Liver (tissue), 8 donors: ENCODE measurements at regions not wholly inside any gene's neighbourhood (a gene's known extent, or its start where the extent isn't known, plus 50 kb on each side); places are given as distances from the start of the nearest gene placed in this dataset.

Experiments
- DNase-seq: peaks from one replicate; pipeline ENCODE4 v3.0.0-alpha.2; 2017; ENCODE audit warnings: low spot score
- H3K27ac ChIP-seq, 2 donors: one replicate each; pipeline ENCODE4 v1.7.0; 2013; ENCODE audit warnings: inconsistent platforms in 2 of 2, low read length in 2 of 2, control low read depth in 1 of 2, low read depth in 1 of 2, mild to moderate bottlenecking in 1 of 2
- H3K27me3 ChIP-seq, 4 donors: one replicate each; pipeline versions ENCODE4 v1.6.1 to v1.7.0; 2013; ENCODE audit warnings: low read length in 3 of 4, inconsistent platforms in 1 of 4, mild to moderate bottlenecking in 1 of 4, moderate library complexity in 1 of 4; ENCODE audit not compliant: control insufficient read depth in 4 of 4, insufficient read depth in 4 of 4
- H3K36me3 ChIP-seq, 4 donors: one replicate each; pipeline versions ENCODE4 v1.6.1 to v1.7.0; 2013; ENCODE audit warnings: low read length in 3 of 4, mild to moderate bottlenecking in 3 of 4, low read depth in 1 of 4, moderate library complexity in 1 of 4; ENCODE audit not compliant: control insufficient read depth in 4 of 4, insufficient read depth in 3 of 4
- H3K4me1 ChIP-seq, 4 donors: one replicate each; pipeline versions ENCODE4 v1.6.1 to v1.7.0; 2013; ENCODE audit warnings: low read length in 3 of 4, mild to moderate bottlenecking in 3 of 4, moderate library complexity in 1 of 4; ENCODE audit not compliant: control insufficient read depth in 4 of 4, insufficient read depth in 4 of 4
- H3K4me3 ChIP-seq, 3 donors: one replicate each; pipeline versions ENCODE4 v1.6.1 to v1.7.0; 2013; ENCODE audit warnings: low read length in 3 of 3, control low read depth in 1 of 3, low read depth in 1 of 3, mild to moderate bottlenecking in 1 of 3
- H3K9ac ChIP-seq, 2 donors: one replicate each; pipeline ENCODE4 v1.7.0; 2013; ENCODE audit warnings: low read length in 2 of 2, mild to moderate bottlenecking in 2 of 2, moderate library complexity in 2 of 2, control low read depth in 1 of 2, low read depth in 1 of 2
- H3K9me3 ChIP-seq, 4 donors: one replicate each; pipeline versions ENCODE4 v1.6.1 to v1.7.0; 2013; ENCODE audit warnings: low read length in 3 of 4; ENCODE audit not compliant: control insufficient read depth in 4 of 4
- FOXA1 ChIP-seq: IDR thresholded peaks from 2 replicates; pipeline ENCODE4 v1.6.1; 2016; ENCODE audit warnings: antibody characterized with exemption
- FOXA2 ChIP-seq: IDR thresholded peaks from 2 replicates; pipeline ENCODE4 v1.6.1; 2016; ENCODE audit warnings: antibody characterized with exemption
- GABPA ChIP-seq, 2 donors: IDR thresholded peaks in 1 of 2; conservative IDR thresholded peaks in 1 of 2; 2 replicates each; pipeline ENCODE4 v1.6.1; 2016; ENCODE audit warnings: antibody characterized with exemption in 2 of 2, mild to moderate bottlenecking in 1 of 2, moderate library complexity in 1 of 2
- HNF4A ChIP-seq, 2 donors: conservative IDR thresholded peaks; 2 replicates each; pipeline ENCODE4 v1.6.1; 2016; ENCODE audit warnings: antibody characterized with exemption in 2 of 2, mild to moderate bottlenecking in 2 of 2
- HNF4G ChIP-seq: IDR thresholded peaks from 2 replicates; pipeline ENCODE4 v1.6.1; 2016; ENCODE audit warnings: antibody characterized with exemption
- JUND ChIP-seq, 2 donors: IDR thresholded peaks; 2 replicates each; pipeline ENCODE4 v1.6.1; 2016; ENCODE audit warnings: antibody characterized with exemption in 2 of 2
- RAD21 ChIP-seq, 2 donors: IDR thresholded peaks; 2 replicates each; pipeline ENCODE4 v1.6.1; 2016; ENCODE audit warnings: antibody characterized with exemption in 2 of 2, mild to moderate bottlenecking in 2 of 2
- RXRA ChIP-seq, 2 donors: IDR thresholded peaks; 2 replicates each; pipeline ENCODE4 v1.6.1; 2017 to 2018; ENCODE audit warnings: antibody characterized with exemption in 2 of 2, mild to moderate bottlenecking in 1 of 2
- SP1 ChIP-seq: IDR thresholded peaks from 2 replicates; pipeline ENCODE4 v1.6.1; 2018; ENCODE audit warnings: antibody characterized with exemption, mild to moderate bottlenecking
- TAF1 ChIP-seq: conservative IDR thresholded peaks from 2 replicates; pipeline ENCODE4 v1.6.1; 2016; ENCODE audit warnings: antibody characterized with exemption, mild to moderate bottlenecking
- YY1 ChIP-seq: IDR thresholded peaks from 2 replicates; pipeline ENCODE4 v1.6.1; 2016; ENCODE audit warnings: antibody characterized with exemption, mild to moderate bottlenecking
- WGBS: extraction: QIAGEN DNeasy Blood & Tissue Kit; methylation state at CpG from one replicate; pipeline ENCODE4 v1.1.7; 2013; 5-methylcytosine and 5-hydroxymethylcytosine counted together
- TF ChIP-seq, protein P1 (sequence below): IDR thresholded peaks from 2 replicates; pipeline ENCODE4 v1.6.1; 2016; ENCODE audit warnings: antibody characterized with exemption
- TF ChIP-seq, protein P2 (sequence below): IDR thresholded peaks from 2 replicates; pipeline ENCODE4 v1.6.1; 2016; ENCODE audit warnings: antibody characterized with exemption, mild to moderate bottlenecking
- TF ChIP-seq, protein P3 (sequence below): IDR thresholded peaks from 2 replicates; pipeline ENCODE4 v1.6.1; 2016; ENCODE audit warnings: antibody characterized with exemption
- TF ChIP-seq, protein P4 (sequence below): fragments of 150-350 bp; IDR thresholded peaks from 2 replicates; pipeline ENCODE4 v1.5.1; 2017; ENCODE audit warnings: improper control_type of control experiment, low read depth, low read length; ENCODE audit not compliant: missing input control
- TF ChIP-seq, protein P5 (sequence below): IDR thresholded peaks from 2 replicates; pipeline ENCODE4 v1.6.1; 2016; ENCODE audit warnings: antibody characterized with exemption
- donor health status: healthy.
- donor health status: healthy.
- donor health status: healthy.
- donor health status: healthy.
- donor health status: healthy.

DNA sequence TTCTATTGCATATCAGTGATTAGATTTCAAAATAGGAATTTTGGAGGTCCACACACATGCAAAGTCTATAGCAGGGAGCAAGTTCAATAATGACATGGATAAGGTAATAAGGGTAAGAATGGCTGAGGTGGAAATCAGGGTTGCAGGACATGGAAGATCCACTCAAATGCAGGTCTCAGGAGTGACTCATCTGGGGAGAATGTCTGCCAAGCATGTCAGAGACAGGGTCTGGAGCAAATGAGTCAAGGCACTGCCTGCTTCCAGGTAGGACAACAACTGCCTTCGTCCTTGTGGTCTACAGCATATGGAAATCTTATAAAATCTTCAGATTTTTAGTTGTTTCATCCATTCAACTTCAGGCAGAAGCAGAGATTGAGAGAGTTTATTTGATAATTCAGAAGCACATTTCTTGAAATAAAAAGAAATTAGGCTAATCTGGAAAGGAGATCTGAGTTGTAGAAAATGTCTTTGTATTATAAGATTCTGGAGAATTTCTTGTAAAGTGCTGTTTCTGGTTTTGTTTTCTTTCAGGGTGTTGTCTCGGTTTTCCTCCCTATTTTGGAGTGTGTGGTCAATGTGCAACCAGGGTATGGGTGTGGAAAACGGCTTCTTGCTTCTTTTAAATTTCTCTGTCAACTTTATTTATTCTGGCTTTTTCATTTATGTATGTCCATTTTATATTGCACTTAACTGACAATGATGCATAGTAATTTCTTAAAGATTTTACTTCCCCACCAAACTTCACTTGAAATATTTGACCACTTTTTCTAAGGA lies 748.8 kb downstream of the LIG4 start:
- DNase-seq = no peak
- Histone ChIP-seq H3K27ac (no peak overlapping the region), H3K27me3 (no peaks in the 10 kb centered on the region), H3K9me3 (no peaks in the 10 kb centered on the region), H3K36me3 (no peaks in the 10 kb centered on the region), H3K4me3 (no peak overlapping the region), H3K9ac (no peak overlapping the region), H3K4me1 (no peaks in the 10 kb centered on the region)
- TF ChIP-seq FOXA1 = no peak
- 65% methylated on average over 3 of the region's 3 CpGs for WGBS

DNA sequence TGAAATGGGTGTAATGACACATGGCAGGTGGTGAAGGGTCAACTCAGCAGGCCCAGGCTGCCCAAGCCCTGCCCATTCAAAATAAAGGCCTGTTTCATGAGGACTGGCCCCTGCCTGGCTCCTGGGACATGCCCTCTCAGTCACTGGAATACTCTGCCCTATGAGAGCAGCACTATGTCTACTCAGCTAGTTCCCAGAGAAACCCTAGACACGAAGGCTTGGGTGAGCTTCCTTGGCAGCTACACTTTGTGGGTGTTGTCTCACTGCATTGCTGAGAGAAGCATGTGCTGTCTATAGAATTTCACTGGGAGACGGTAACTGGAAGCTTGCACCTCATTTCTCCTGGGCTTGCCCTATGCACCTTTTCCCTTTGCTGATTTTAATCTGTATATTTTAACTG lies 752.8 kb downstream of the LIG4 start:
- H3K27me3 ChIP-seq = no peaks in the 10 kb centered on the region

DNA sequence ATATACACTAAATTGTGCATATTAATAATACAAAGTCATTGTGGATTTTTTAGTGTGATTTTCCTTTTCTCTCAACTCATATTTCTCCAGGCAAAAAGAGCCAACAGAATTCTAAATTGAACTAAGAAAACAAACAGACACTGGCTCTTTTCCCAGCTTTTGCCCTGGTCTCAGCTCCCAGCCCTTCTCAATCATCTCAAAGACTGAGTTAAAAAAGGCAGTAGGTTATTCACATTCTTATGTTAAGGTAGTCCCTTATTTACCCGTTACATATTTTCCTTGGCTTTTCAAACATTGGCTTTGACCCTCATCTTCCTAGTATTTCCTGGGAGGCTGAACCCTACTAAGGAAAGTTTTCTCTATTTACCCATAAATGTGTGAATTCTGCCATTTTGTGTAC lies 753.6 kb downstream of the LIG4 start:
- TF ChIP-seq GABPA (IDR thresholded peaks at IDR 0.05 in 1 of 2, conservative IDR thresholded peaks at IDR 0.05 in 1 of 2) = no peak
- TF ChIP-seq JUND (IDR thresholded peaks at IDR 0.05) = no peak
- no peak for TF ChIP-seq FOXA2
- TF ChIP-seq, protein P1, sequence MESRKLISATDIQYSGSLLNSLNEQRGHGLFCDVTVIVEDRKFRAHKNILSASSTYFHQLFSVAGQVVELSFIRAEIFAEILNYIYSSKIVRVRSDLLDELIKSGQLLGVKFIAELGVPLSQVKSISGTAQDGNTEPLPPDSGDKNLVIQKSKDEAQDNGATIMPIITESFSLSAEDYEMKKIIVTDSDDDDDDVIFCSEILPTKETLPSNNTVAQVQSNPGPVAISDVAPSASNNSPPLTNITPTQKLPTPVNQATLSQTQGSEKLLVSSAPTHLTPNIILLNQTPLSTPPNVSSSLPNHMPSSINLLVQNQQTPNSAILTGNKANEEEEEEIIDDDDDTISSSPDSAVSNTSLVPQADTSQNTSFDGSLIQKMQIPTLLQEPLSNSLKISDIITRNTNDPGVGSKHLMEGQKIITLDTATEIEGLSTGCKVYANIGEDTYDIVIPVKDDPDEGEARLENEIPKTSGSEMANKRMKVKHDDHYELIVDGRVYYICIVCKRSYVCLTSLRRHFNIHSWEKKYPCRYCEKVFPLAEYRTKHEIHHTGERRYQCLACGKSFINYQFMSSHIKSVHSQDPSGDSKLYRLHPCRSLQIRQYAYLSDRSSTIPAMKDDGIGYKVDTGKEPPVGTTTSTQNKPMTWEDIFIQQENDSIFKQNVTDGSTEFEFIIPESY = no peak
- 61% methylated on average over 1 of the region's 1 CpG for WGBS
- DNase-seq = no peak

More for the DNA sequence above, 752.8 kb downstream of the LIG4 start:
- Histone ChIP-seq H3K4me3 (no peak overlapping the region), H3K9ac (no peak overlapping the region), H3K36me3 (no peaks in the 10 kb centered on the region), H3K4me1 (no peaks in the 10 kb centered on the region), H3K9me3 (no peaks in the 10 kb centered on the region), H3K27ac (no peak overlapping the region)
- TF ChIP-seq, protein P2, sequence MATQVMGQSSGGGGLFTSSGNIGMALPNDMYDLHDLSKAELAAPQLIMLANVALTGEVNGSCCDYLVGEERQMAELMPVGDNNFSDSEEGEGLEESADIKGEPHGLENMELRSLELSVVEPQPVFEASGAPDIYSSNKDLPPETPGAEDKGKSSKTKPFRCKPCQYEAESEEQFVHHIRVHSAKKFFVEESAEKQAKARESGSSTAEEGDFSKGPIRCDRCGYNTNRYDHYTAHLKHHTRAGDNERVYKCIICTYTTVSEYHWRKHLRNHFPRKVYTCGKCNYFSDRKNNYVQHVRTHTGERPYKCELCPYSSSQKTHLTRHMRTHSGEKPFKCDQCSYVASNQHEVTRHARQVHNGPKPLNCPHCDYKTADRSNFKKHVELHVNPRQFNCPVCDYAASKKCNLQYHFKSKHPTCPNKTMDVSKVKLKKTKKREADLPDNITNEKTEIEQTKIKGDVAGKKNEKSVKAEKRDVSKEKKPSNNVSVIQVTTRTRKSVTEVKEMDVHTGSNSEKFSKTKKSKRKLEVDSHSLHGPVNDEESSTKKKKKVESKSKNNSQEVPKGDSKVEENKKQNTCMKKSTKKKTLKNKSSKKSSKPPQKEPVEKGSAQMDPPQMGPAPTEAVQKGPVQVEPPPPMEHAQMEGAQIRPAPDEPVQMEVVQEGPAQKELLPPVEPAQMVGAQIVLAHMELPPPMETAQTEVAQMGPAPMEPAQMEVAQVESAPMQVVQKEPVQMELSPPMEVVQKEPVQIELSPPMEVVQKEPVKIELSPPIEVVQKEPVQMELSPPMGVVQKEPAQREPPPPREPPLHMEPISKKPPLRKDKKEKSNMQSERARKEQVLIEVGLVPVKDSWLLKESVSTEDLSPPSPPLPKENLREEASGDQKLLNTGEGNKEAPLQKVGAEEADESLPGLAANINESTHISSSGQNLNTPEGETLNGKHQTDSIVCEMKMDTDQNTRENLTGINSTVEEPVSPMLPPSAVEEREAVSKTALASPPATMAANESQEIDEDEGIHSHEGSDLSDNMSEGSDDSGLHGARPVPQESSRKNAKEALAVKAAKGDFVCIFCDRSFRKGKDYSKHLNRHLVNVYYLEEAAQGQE = no peak
- WGBS = 79% methylated on average over 2 of the region's 2 CpGs
- no peak for DNase-seq

DNA sequence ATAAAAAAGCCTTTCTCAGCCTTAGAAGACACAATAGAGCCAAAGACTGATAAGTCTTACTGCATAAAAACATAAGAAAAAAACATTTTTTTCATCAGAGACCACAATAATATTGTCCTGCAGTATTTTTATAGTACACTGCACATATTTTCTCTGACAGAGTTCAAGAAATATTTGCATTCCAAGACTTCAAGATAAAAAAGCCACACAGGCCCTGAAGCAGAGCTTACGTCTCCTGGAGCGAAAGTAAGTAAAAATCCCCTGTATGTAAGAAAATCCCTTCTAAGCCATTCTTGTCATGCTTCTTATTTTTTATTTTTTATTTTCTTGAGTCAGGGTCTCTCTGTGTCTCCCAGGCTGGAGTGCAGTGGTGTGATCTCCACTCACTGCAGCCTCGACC lies 755.9 kb downstream of the LIG4 start:
- Histone ChIP-seq H3K27ac (no peak overlapping the region), H3K4me3 (no peak overlapping the region), H3K9ac (no peak overlapping the region), H3K4me1 (no peaks in the 10 kb centered on the region), H3K9me3 (no peaks in the 10 kb centered on the region), H3K36me3 (no peaks in the 10 kb centered on the region), H3K27me3 (no peaks in the 10 kb centered on the region)
- DNase-seq = no peak
- 77% methylated on average over 3 of the region's 3 CpGs for WGBS
- TF ChIP-seq, protein P3, sequence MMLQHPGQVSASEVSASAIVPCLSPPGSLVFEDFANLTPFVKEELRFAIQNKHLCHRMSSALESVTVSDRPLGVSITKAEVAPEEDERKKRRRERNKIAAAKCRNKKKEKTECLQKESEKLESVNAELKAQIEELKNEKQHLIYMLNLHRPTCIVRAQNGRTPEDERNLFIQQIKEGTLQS = no peak
- TF ChIP-seq FOXA1 (no peak), SP1 (no peak), HNF4G (no peak), RAD21 (IDR thresholded peaks at IDR 0.05) (no peak), RXRA (IDR thresholded peaks at IDR 0.05) (no peak), HNF4A (conservative IDR thresholded peaks at IDR 0.05) (no peak), YY1 (no peak), TAF1 (no peak), JUND (IDR thresholded peaks at IDR 0.05) (no peak)
- TF ChIP-seq, protein P4, sequence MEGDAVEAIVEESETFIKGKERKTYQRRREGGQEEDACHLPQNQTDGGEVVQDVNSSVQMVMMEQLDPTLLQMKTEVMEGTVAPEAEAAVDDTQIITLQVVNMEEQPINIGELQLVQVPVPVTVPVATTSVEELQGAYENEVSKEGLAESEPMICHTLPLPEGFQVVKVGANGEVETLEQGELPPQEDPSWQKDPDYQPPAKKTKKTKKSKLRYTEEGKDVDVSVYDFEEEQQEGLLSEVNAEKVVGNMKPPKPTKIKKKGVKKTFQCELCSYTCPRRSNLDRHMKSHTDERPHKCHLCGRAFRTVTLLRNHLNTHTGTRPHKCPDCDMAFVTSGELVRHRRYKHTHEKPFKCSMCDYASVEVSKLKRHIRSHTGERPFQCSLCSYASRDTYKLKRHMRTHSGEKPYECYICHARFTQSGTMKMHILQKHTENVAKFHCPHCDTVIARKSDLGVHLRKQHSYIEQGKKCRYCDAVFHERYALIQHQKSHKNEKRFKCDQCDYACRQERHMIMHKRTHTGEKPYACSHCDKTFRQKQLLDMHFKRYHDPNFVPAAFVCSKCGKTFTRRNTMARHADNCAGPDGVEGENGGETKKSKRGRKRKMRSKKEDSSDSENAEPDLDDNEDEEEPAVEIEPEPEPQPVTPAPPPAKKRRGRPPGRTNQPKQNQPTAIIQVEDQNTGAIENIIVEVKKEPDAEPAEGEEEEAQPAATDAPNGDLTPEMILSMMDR = no peak
- TF ChIP-seq, protein P5, sequence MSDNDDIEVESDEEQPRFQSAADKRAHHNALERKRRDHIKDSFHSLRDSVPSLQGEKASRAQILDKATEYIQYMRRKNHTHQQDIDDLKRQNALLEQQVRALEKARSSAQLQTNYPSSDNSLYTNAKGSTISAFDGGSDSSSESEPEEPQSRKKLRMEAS = no peak

More for the DNA sequence above, 753.6 kb downstream of the LIG4 start:
- Histone ChIP-seq H3K4me3 (no peak overlapping the region), H3K36me3 (no peaks in the 10 kb centered on the region), H3K9ac (no peak overlapping the region), H3K27me3 (no peaks in the 10 kb centered on the region), H3K4me1 (no peaks in the 10 kb centered on the region), H3K9me3 (no peaks in the 10 kb centered on the region), H3K27ac (no peak overlapping the region)
